Astrocyte (in vitro differentiated cells and primary cell): ENCODE measurements at regions not wholly inside any gene's neighbourhood (a gene's known extent, or its start where the extent isn't known, plus 50 kb on each side); places are given as distances from the start of the nearest gene placed in this dataset.
"Not testable (repeated sequence)": the region's sequence is repeated elsewhere in the genome, so short reads cannot be mapped to it uniquely, and the experiment has no call there.

Experiments
- DNase-seq: peaks from one replicate; pipeline ENCODE4 v3.0.0-alpha.2; 2010; ENCODE audit warnings: low read depth
- FAIRE-seq: peaks from 2 replicates; lab custom pipeline; 2011; peaks lifted over from hg19 to GRCh38; lab: Jason Lieb, UNC
- H2AFZ ChIP-seq: 2 replicates; pipeline ENCODE4 v1.6.0; 2012; ENCODE audit warnings: low read depth, low read length, inconsistent platforms
- H3K27ac ChIP-seq: 2 replicates; pipeline ENCODE4 v1.5.1; 2011; ENCODE audit warnings: low read depth, low read length, inconsistent platforms
- H3K27me3 ChIP-seq: 2 replicates; pipeline ENCODE4 v1.6.0; 2011; ENCODE audit warnings: low read length, inconsistent platforms; ENCODE audit not compliant: insufficient read depth
- H3K36me3 ChIP-seq: 2 replicates; pipeline ENCODE4 v1.5.1; 2011; ENCODE audit warnings: low read length, inconsistent platforms; ENCODE audit not compliant: insufficient read depth
- H3K4me1 ChIP-seq: 2 replicates; pipeline ENCODE4 v1.5.1; 2011; ENCODE audit warnings: low read length, inconsistent platforms; ENCODE audit not compliant: insufficient read depth
- H3K4me2 ChIP-seq: 2 replicates; pipeline ENCODE4 v1.6.0; 2012; ENCODE audit warnings: low read length, inconsistent platforms
- H3K4me3 ChIP-seq: 2 replicates; pipeline ENCODE4 v1.5.1; 2011; ENCODE audit warnings: low read depth, mild to moderate bottlenecking, low read length, inconsistent platforms; ENCODE audit not compliant: insufficient read depth
- H3K79me2 ChIP-seq: 2 replicates; pipeline ENCODE4 v1.6.0; 2012; ENCODE audit warnings: mild to moderate bottlenecking, low read length, inconsistent platforms; ENCODE audit not compliant: insufficient read depth
- H3K9ac ChIP-seq: 2 replicates; pipeline ENCODE4 v1.6.0; 2012; ENCODE audit warnings: mild to moderate bottlenecking, low read length, inconsistent platforms
- H3K9me3 ChIP-seq: 2 replicates; pipeline ENCODE4 v1.5.1; 2012; ENCODE audit warnings: low read depth, mild to moderate bottlenecking, low read length, inconsistent platforms; ENCODE audit not compliant: insufficient read depth
- H4K20me1 ChIP-seq: 2 replicates; pipeline ENCODE4 v1.6.0; 2012; ENCODE audit warnings: low read length, inconsistent platforms; ENCODE audit not compliant: insufficient read depth
- H3K27ac Mint-ChIP-seq: one replicate; pipeline ENCODE4 v1.8.0; 2021; ENCODE audit warnings: mild to moderate bottlenecking, mixed read lengths; ENCODE audit not compliant: unreplicated experiment
- H3K27me3 Mint-ChIP-seq: one replicate; pipeline ENCODE4 v1.8.0; 2021; ENCODE audit warnings: low read depth, mixed read lengths; ENCODE audit not compliant: unreplicated experiment
- H3K36me3 Mint-ChIP-seq: one replicate; pipeline ENCODE4 v1.8.0; 2021; ENCODE audit warnings: low read depth, mixed read lengths; ENCODE audit not compliant: unreplicated experiment
- H3K4me1 Mint-ChIP-seq: one replicate; pipeline ENCODE4 v1.8.0; 2021; ENCODE audit warnings: low read depth, mixed read lengths; ENCODE audit not compliant: unreplicated experiment
- H3K4me3 Mint-ChIP-seq: one replicate; pipeline ENCODE4 v1.8.0; 2021; ENCODE audit warnings: mild to moderate bottlenecking, moderate library complexity, mixed read lengths; ENCODE audit not compliant: unreplicated experiment
- H3K9me3 Mint-ChIP-seq: one replicate; pipeline ENCODE4 v1.8.0; 2021; ENCODE audit warnings: mild to moderate bottlenecking, mixed read lengths; ENCODE audit not compliant: unreplicated experiment
- EZH2 ChIP-seq: IDR thresholded peaks from 2 replicates; pipeline ENCODE4 v1.6.1; 2012; ENCODE audit warnings: mild to moderate bottlenecking, low read length, inconsistent platforms; ENCODE audit not compliant: insufficient read depth
- TF ChIP-seq, protein P1 (sequence below): IDR thresholded peaks from 2 replicates; pipeline ENCODE4 v1.5.1; 2011; ENCODE audit warnings: low read depth, mild to moderate bottlenecking, inconsistent platforms, low read length, moderate library complexity; ENCODE audit not compliant: insufficient read depth

DNA sequence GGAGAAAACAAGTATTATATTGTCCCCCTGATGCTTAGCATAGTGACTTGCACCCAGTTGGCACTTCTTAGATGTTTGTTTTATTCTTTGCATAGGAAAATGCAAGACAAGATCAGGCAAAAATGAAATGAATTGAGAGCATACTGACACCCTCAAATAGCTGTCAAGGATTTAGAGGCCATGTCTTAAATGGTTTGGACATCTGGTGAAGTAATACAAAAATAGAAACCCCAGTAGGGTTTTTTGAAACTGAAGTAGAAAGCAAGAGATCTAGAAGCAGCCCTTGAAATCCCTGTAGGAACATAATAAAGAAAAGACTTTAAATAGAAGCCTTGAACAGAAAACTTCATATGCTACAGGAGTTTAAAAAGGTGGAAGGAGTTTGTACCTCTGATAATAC is 174.3 kb downstream of the ANXA1 start:
- H4K20me1 ChIP-seq = no peaks in the 10 kb centered on the region
- Mint-ChIP-seq H3K27ac (no peak overlapping the region), H3K4me1 (no peaks in the 10 kb centered on the region), H3K27me3 (no peaks in the 10 kb centered on the region), H3K4me3 (no peak overlapping the region), H3K36me3 (no peaks in the 10 kb centered on the region), H3K9me3 (peaks cover 2% of the 10 kb centered on the region)
- DNase-seq (no peak), FAIRE-seq (no peak)
- no peaks in the 10 kb centered on the region for H3K4me1 ChIP-seq
- no peak overlapping the region for H3K4me2 ChIP-seq
- no peak overlapping the region for H3K9ac ChIP-seq
- no peaks in the 10 kb centered on the region for H3K9me3 ChIP-seq
- H3K36me3 ChIP-seq = no peaks in the 10 kb centered on the region
- H3K79me2 ChIP-seq = no peaks in the 10 kb centered on the region
- TF ChIP-seq, protein P1, sequence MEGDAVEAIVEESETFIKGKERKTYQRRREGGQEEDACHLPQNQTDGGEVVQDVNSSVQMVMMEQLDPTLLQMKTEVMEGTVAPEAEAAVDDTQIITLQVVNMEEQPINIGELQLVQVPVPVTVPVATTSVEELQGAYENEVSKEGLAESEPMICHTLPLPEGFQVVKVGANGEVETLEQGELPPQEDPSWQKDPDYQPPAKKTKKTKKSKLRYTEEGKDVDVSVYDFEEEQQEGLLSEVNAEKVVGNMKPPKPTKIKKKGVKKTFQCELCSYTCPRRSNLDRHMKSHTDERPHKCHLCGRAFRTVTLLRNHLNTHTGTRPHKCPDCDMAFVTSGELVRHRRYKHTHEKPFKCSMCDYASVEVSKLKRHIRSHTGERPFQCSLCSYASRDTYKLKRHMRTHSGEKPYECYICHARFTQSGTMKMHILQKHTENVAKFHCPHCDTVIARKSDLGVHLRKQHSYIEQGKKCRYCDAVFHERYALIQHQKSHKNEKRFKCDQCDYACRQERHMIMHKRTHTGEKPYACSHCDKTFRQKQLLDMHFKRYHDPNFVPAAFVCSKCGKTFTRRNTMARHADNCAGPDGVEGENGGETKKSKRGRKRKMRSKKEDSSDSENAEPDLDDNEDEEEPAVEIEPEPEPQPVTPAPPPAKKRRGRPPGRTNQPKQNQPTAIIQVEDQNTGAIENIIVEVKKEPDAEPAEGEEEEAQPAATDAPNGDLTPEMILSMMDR = no peak
- TF ChIP-seq EZH2 = no peak
- H3K4me3 ChIP-seq = no peak overlapping the region
- H3K27me3 ChIP-seq = no peaks in the 10 kb centered on the region
- H3K27ac ChIP-seq = no peak overlapping the region
- no peak overlapping the region for H2AFZ ChIP-seq

DNA sequence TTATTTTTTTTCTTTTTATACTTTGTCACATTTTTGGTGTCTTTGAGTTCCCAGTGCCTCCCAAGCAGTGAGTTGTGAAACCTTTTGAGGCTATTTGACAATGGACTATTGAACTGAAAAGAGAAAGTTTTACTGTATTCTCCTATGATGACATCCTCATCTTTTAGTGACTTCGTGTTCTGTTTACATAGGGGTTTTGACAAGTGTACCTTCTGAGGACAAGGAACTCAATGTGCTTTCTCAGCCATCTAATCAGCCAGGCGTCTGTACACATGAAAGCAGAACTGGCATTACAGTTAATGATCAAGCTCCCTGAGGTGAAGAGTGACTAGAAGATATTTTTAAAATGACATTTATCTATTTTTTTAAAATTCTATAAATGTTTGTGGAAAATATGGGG is 175.5 kb downstream of the ANXA1 start:
- Histone ChIP-seq H3K9ac (no peak overlapping the region), H3K27ac (no peak overlapping the region), H2AFZ (no peak overlapping the region), H4K20me1 (no peaks in the 10 kb centered on the region), H3K4me2 (no peak overlapping the region), H3K4me1 (no peaks in the 10 kb centered on the region), H3K9me3 (no peaks in the 10 kb centered on the region), H3K79me2 (no peaks in the 10 kb centered on the region), H3K36me3 (no peaks in the 10 kb centered on the region), H3K27me3 (no peaks in the 10 kb centered on the region), H3K4me3 (no peak overlapping the region)
- Mint-ChIP-seq H3K27me3 (no peaks in the 10 kb centered on the region), H3K9me3 (peaks cover 2% of the 10 kb centered on the region), H3K4me1 (no peaks in the 10 kb centered on the region), H3K27ac (no peak overlapping the region), H3K4me3 (no peak overlapping the region), H3K36me3 (no peaks in the 10 kb centered on the region)
- FAIRE-seq = no peak
- no peak for DNase-seq
- TF ChIP-seq, protein P1 = no peak
- TF ChIP-seq EZH2 = no peak

DNA sequence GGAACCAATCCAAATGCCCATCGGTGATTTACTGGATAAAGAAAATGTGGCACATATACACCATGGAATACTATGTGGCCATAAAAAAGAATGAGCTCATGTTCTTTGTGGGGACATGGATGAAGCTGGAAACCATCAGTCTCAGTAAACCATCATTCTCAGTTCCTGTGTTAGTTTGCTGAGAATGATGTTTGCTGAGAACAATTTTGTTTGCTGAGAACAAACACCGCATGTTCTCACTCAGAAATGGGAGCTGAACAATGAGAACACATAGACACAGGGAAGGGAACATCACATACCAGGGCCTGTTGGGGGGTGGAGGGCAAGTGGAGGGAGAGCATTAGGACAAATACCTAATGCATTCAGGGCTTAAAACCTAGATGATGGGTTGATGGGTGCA is 185.5 kb downstream of the ANXA1 start:
- not testable (repeated sequence) for H3K36me3 Mint-ChIP-seq, DNase-seq, H3K27me3 Mint-ChIP-seq, FAIRE-seq, H3K4me2 ChIP-seq, H4K20me1 ChIP-seq, H3K27ac ChIP-seq, H3K27ac Mint-ChIP-seq, H3K4me3 Mint-ChIP-seq, H3K4me3 ChIP-seq, H3K4me1 ChIP-seq, H3K9me3 Mint-ChIP-seq, H3K9me3 ChIP-seq, H2AFZ ChIP-seq, H3K9ac ChIP-seq, H3K27me3 ChIP-seq, H3K4me1 Mint-ChIP-seq, H3K79me2 ChIP-seq, H3K36me3 ChIP-seq
